ENCODE measurements at regions not wholly inside any gene's neighbourhood (a gene's known extent, or its start where the extent isn't known, plus 50 kb on each side); places are given as distances from the start of the nearest gene placed in this dataset.

DNA sequence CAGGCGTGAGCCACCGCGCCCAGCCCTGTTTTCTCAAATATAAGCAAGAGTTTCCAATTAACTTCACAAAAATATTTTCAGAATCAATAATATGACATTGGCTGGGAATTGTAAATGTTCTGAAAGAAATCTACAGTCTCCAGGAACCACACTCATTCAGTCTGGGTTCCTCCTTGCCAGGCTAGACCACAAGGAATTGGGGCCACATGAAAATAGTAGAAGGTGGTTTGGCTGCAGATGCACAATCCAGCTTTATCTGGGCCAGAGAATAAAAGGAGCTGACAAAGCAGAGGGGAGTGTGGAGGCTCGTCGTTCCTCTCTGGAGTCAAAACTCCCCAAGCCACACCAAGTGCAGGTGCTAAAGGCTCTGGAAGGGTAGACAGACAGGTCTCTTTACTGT is 92.0 kb upstream of the OSMR start:
- no peak for DNase-seq

DNA sequence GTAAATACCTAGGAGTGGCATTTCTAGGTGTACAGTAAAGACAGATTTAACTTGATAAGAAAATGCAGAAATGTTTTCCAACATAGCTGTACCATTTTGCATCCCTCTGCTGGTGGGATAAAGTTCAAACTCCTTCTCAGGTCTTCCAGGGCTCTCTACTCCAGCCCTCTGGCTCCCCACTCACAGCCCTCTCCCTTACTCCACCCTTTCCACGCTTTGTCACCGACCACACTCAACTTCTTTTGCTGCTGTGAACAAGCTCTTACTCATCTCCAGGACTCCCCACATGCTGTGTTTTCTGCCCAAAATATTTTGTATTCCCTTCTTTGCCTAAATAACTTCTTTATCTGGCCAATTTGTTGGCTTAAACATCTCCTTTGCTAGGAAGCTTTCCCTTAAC is 90.6 kb upstream of the OSMR start:
- DNase-seq: peak; percentile 23

DNA sequence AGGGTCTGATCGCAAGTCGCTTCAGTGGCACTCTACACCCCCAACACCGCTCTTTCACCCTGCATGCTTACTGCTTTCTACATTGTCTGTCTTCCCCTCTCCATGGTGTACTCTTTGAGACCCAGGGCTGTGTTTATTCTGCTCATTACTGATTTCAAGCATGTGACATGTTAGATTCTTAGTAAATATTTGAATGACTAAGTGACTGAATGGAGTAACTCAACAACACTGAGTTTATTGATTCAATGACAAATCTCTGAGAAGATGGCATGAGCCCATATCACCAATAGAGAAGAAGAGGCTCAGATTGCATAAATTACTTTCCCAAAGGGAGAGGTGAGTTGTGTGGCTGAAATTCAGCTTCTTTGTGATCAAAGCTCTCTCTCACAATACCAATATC is 89.7 kb upstream of the OSMR start:
- no peak for DNase-seq

GRCh38 chr5:38757451-38758245 is 88.2 kb upstream of the OSMR start:
- DNase-seq: peak; percentile 19

DNA sequence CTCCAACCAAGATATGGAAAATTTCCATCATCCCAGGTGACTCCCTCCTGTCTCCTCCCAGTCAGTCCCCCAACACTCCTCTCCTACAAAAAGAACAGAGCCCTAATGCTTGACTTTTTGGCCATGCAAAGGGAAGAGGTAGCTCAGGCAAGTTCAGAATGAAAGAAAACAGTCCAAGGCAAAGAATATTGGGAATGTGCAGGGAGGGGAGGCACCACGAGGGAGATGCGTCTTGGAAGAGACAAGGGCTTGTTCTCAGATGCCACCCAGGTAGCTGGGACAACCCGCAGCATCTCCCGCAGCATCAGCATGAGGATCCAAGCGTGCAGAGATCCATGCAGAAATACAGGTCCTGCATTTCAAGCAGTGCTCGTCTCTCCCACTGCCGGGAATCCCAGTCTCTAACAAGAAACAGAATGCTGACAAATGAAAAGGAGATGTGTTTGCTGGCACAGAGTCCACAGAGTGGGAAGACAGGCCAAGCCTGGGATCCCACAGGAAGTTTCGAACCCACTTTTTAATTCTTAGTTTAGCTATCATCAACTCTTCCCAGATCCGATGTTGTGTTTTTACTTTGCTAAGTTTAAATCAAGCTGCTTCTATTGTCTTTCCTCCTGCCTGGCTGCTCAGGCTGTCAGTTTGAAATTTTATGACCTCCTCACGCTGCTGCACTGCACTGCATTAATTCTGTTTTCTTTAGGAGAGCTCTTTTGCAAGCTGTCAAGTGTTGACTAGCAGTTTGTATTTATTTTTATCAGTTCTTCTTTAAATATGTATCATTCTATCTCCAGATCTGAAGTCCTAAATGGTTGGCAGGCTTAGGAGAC is 86.8 kb upstream of the OSMR start:
- DNase-seq: peak; percentile 96

DNA sequence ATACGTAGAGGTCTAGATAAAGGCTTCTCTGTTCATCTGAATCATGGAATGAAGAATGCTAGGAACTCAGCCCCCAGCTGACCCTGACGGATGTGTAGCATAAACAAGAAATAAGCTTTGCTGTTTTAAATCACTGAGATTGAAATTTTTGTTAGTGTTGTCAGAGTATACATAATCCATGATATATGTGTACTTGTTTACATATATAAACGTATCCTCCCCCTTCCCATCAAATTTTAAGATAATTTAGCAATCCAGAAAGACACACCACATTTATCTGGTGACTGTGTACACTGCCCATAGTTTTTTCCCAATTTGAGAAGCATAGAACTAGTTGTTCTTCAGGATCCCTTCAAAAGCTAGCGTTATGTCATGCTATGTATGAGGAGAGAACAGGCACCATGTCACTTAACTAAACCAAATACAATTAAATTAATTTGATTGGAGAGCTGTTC is 80.8 kb upstream of the OSMR start:
- DNase-seq: no peak

DNA sequence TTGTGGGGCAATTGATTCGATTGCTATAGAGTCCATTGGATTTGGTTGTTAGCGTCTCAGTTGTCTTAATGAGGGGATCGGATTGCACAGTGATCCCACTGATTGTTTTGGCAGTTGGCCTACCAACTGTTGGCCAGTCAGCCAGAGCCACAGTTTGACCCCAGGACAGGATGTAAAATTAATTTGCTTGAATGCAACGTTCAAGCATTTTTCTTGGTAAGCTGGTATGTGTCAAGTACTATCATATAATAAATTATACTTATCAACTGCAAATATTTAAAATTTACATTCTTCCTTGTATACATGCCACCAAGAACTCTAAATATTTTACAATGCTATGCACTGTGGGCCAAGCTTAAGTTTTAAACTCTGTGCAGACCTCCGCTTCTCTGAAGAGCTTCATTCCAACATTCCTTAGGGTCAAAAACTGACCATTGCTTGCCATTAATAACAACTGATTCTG is 80.4 kb upstream of the OSMR start:
- DNase-seq: no peak

DNA sequence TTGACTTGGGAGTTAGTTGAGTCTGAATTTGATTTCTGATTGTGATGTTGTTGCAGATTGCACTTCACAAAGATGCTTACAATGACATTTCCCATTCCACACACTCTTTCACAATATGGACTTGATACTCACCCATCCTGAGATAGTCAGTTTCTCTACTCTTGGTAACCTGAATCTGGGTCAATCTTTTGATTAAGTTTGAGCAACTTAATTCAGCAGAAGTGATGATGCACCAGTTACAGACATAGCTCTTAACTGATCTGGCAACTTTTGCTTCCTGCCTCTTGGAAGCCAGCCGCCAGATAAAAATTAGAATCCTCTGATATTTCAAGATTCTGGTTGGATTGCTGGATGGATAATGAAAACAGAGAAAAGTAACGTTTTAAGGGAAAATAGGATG is 79.7 kb upstream of the OSMR start:
- DNase-seq: no peak

- DNase-seq: peak; percentile 76
Measured at GRCh38 chr5:38768412-38769211, 77.2 kb upstream of the OSMR start.

- DNase-seq: no peak
Measured at GRCh38 chr5:38772471-38772870, 73.3 kb upstream of the OSMR start.

- DNase-seq: no peak
Measured at GRCh38 chr5:38775218-38775840, 70.5 kb upstream of the OSMR start.

DNA sequence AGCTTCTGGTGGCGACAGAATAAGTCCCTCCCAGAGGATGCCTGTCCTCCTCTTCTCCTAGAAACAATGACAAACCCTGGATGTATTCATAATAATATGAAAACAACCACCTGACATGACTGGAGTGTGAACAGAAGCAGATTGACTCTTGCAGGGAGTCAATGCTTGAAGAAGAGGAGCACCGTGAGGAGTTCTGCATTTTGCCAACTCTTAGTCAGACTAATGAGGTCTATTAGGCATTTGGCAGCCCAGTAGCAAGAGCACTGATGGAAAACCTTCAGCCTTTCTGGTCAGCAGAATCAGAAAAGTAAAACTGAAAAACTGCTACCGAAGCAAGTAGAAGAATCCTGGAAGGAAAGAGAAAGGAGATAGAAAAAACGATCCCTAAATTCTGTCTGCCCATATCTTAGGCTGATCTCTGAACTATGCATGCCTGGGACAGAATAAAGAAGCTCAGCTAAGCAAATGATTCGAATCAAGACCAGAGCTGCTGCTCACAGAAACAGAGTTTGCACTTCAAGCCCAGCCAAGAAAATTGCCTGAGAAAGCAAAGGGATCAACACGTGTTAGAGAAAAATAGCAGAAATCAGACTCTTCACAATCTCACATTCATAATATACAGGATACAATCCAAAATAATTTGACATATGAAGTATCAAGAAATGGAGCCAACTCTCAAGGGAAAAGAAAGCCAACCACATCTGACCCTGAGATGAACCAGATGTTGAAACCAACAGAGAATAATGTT is 69.5 kb upstream of the OSMR start:
- DNase-seq: peak; percentile 50

DNA sequence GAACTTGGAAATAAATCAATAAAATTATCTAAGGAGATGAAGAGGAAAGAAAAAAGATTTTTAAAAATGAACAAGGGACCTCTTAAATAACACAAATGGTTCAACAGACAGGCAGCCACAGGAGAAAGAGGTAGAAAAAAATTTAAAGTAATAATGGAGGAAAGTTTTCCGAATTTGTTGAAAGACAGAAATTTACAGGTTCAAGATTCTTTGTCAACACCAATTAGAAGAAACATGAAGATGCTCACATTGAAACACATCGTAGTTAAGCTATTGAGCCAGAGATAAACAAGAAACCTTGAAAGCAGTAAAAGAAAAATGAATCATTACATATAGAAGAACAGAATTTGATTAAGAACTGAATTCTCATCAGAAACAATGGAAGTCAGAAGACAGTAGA is 68.7 kb upstream of the OSMR start:
- DNase-seq: no peak

DNA sequence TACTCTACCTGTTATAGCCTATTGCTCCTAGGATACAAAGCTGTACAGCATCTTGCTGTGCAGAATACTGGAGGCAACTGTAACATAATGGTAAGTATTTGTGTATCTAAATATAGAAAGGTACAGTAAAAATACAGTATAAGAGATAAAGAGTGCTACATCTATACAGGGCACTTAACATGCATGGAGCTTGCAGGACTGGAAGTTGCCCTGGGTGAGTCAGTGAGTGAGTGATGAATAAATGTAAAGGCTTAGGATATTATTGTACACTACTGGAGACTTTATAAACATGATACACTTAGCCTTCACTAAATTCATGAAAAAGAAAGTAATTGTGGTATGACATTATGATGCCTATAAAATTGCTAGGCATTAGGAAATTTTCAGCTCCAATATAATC is 65.5 kb upstream of the OSMR start:
- no peak for DNase-seq

GRCh38 chr5:38780945-38781344 is 64.9 kb upstream of the OSMR start:
- peak; percentile 70 for DNase-seq

DNA sequence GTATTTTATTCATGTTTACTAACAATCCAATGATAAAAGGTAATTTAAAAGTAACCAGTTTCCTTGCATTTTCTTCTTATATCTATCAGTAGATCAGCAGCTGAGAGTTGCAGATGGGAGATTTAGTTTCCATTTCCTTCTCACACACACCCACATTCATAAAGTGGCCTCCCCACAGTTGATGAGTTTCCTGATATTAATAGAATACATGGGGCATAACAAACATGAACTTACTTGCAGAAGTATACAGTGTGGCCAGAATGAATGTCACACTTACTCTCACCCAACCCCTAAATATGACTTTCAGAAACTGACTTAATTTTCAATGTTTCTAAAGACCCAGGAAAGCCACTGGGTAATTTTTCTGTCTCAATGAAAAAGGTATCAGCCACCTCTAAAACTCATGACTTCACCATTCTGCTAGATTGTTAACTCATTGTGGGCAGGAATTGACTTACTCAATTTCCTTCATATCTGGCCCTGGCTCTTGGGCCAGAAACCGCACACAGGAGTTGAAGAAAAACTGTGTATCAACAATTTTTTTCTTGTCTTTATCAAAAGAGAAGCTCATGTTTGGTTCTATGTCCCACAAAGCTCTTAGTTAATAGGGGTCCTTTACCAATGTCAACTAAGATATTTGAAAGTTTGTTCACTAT is 63.5 kb upstream of the OSMR start:
- DNase-seq: no peak

GRCh38 chr5:38783011-38783561 is 62.7 kb upstream of the OSMR start:
- peak; percentile 72 for DNase-seq

- DNase-seq: no peak
Measured at GRCh38 chr5:38789134-38789533, 56.7 kb upstream of the OSMR start.

DNA sequence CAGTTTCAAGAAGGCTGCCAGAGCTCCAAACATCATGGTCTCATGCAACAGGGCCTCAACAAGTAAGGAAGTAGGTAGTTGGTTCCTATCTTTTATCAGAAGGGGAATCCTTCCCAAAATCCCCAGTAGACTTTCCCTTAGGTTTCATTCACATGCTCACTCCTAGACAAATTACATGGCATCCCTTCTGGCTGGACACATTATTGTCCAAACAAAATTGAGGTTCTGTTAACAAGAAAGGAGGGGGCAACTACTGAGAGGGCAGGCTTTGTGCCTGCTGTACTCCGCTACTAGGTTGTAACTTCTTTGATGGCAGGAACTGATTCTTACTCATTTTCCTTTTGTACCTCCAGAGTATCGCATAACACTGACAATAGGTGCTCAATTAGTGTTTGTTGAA is 56.0 kb upstream of the OSMR start:
- no peak for DNase-seq

DNA sequence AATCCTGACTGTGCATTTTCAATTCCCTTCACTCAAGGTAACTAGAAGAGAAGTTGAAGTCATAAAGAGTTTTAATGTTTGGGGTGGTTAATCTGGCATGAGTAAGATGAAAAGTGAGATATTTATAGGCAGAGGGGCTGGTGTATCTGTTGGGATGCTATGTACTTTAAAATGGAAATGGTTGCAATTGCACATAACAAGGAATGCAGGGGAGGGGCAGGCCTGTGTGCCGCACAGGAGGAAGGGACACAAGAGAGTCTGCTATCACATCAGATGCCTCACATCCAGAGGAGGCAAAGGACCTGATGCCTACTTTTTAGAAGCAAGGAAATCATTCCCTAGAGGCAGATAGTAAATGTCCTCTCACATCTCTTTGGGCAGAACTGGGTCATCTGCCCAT is 55.5 kb upstream of the OSMR start:
- DNase-seq: no peak

- no peak for DNase-seq
Measured at GRCh38 chr5:38790891-38791290, 54.9 kb upstream of the OSMR start.

Measured in skin of body (tissue), 1 donor.